ENCODE measurements at regions not wholly inside any gene's neighbourhood (a gene's known extent, or its start where the extent isn't known, plus 50 kb on each side); places are given as distances from the start of the nearest gene placed in this dataset.

- Histone ChIP-seq H3K4me3 (ENCODE audit: low read depth, low read length) (peak overlapping the region; percentile 9), H3K36me3 (replicated peaks) (no peaks in the 10 kb centered on the region), H3K27me3 (replicated peaks) (no peaks in the 10 kb centered on the region), H3K27ac (peak overlapping the region; percentile 71)
- in situ Hi-C loops (cut with HindIII; ENCODE audit: low pct_ligation_motif_present, low sequenced_read_pairs), result no loop called here
- peak; percentile 89 for DNase-seq
- no peak for TF ChIP-seq CTCF (IDR thresholded peaks at IDR 0.05; ENCODE audit: low read depth, low read length, missing control alignments)
Observed at GRCh38 chr6:78605909-78606446, 261.4 kb upstream of the IRAK1BP1 start.

GRCh38 chr6:78607189-78607588 is 260.2 kb upstream of the IRAK1BP1 start:
- H3K4me3 ChIP-seq (ENCODE audit: low read depth, low read length), result no peak overlapping the region
- in situ Hi-C loops (cut with HindIII; ENCODE audit: low pct_ligation_motif_present, low sequenced_read_pairs), result no loop called here
- no peak for TF ChIP-seq CTCF (IDR thresholded peaks at IDR 0.05; ENCODE audit: low read depth, low read length, missing control alignments)

GRCh38 chr6:78611102-78611620 is 256.2 kb upstream of the IRAK1BP1 start:
- Histone ChIP-seq H3K27me3 (replicated peaks) (no peaks in the 10 kb centered on the region), H3K4me3 (ENCODE audit: low read depth, low read length) (no peak overlapping the region), H3K27ac (no peak overlapping the region), H3K36me3 (replicated peaks) (no peaks in the 10 kb centered on the region)
- no peak for TF ChIP-seq CTCF (IDR thresholded peaks at IDR 0.05; ENCODE audit: low read depth, low read length, missing control alignments)
- no peak for DNase-seq
- in situ Hi-C loops (cut with HindIII; ENCODE audit: low pct_ligation_motif_present, low sequenced_read_pairs), result no loop called here

More at GRCh38 chr6:78607189-78607588, 260.2 kb upstream of the IRAK1BP1 start:
- Histone ChIP-seq H3K27ac (peak overlapping the region; percentile 71), H3K27me3 (replicated peaks) (no peaks in the 10 kb centered on the region), H3K36me3 (replicated peaks) (no peaks in the 10 kb centered on the region)
- DNase-seq, result no peak

- no peak overlapping the region for H3K4me3 ChIP-seq (ENCODE audit: low read depth, low read length)
- H3K27ac ChIP-seq, result no peak overlapping the region
- no peaks in the 10 kb centered on the region for H3K36me3 ChIP-seq (replicated peaks)
- in situ Hi-C loops (cut with HindIII; ENCODE audit: low pct_ligation_motif_present, low sequenced_read_pairs), result no loop called here
- no peak for DNase-seq
- peak; percentile 37 for TF ChIP-seq CTCF (IDR thresholded peaks at IDR 0.05; ENCODE audit: low read depth, low read length, missing control alignments)
- no peaks in the 10 kb centered on the region for H3K27me3 ChIP-seq (replicated peaks)
Observed at GRCh38 chr6:78611886-78612480, 255.4 kb upstream of the IRAK1BP1 start.

- Histone ChIP-seq H3K4me3 (ENCODE audit: low read depth, low read length) (no peak overlapping the region), H3K27ac (no peak overlapping the region), H3K27me3 (replicated peaks) (no peaks in the 10 kb centered on the region), H3K36me3 (replicated peaks) (no peaks in the 10 kb centered on the region)
- TF ChIP-seq CTCF (IDR thresholded peaks at IDR 0.05; ENCODE audit: low read depth, low read length, missing control alignments), result no peak
- DNase-seq, result no peak
- in situ Hi-C loops (cut with HindIII; ENCODE audit: low pct_ligation_motif_present, low sequenced_read_pairs), result no loop called here
Observed at GRCh38 chr6:78614961-78615360, 252.4 kb upstream of the IRAK1BP1 start.

All from brain microvascular endothelial cell (primary cell).